K562 (cell line): ENCODE measurements at regions not wholly inside any gene's neighbourhood (a gene's known extent, or its start where the extent isn't known, plus 50 kb on each side); places are given as distances from the start of the nearest gene placed in this dataset.

Experiments
- HSF4 ChIP-seq: fragments of 250-450 bp; sonication (Bioruptor Pico); IDR thresholded peaks from 2 replicates; pipeline ENCODE4 v2.1.2; 2022; ENCODE audit warnings: mild to moderate bottlenecking, moderate library complexity, borderline replicate concordance
- SRSF1 ChIP-seq: fragments of 200-400 bp; formaldehyde crosslinking; IDR thresholded peaks from 2 replicates; pipeline ENCODE4 v1.6.1; 2017; ENCODE audit warnings: mild to moderate bottlenecking, low read depth, low read length, moderate library complexity
- ZNF263 ChIP-seq: sonication (generic); formaldehyde crosslinking; IDR thresholded peaks from 2 replicates; pipeline ENCODE4 v1.8.0; 2022; ENCODE audit warnings: mild to moderate bottlenecking, missing genetic modification reagents, borderline replicate concordance
- ZNF717 ChIP-seq: fragments of 250-450 bp; sonication (Bioruptor Pico); IDR thresholded peaks from 2 replicates; pipeline ENCODE4 v1.5.0; 2021
- TF ChIP-seq, protein P1 (sequence below): sonication (generic); formaldehyde crosslinking; IDR thresholded peaks from 2 replicates; pipeline ENCODE4 v1.8.1; 2023; ENCODE audit warnings: mild to moderate bottlenecking, missing genetic modification reagents, moderate library complexity
- TF ChIP-seq, protein P2 (sequence below): fragments of 200-600 bp; sonication (generic); IDR thresholded peaks from one replicate; pipeline ENCODE4 v1.6.1; 2012; ENCODE audit warnings: mild to moderate bottlenecking, low read depth, low read length, inconsistent platforms

DNA sequence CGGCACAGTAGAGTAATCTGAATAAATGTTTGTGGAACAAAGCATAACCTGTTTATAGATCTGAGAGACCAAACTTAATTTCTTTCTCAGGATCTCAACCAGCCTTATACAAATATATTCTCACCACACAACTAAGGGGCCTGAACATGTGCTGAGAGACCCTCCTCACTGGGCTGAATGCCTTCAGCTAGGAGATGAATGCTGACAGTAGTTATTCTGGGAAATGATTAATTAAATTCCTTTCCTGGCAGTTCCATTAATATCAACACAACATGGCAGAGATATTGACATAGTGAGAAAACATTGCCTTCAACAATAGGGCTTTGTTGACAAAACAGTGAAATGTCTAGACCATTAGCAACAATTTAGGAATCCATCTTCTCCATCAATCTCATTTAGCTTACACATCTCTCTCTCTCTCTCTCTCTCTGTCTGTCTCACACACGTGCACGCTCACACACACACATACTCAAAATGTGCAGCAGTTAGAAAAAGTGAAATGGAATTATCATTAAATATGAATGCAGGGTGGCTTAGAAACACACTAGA, 780.8 kb upstream of the CDH8 start (continued):
- TF ChIP-seq HSF4: no peak
- TF ChIP-seq ZNF717 (CRISPR knock-in tag): no peak
- TF ChIP-seq, protein P1, sequence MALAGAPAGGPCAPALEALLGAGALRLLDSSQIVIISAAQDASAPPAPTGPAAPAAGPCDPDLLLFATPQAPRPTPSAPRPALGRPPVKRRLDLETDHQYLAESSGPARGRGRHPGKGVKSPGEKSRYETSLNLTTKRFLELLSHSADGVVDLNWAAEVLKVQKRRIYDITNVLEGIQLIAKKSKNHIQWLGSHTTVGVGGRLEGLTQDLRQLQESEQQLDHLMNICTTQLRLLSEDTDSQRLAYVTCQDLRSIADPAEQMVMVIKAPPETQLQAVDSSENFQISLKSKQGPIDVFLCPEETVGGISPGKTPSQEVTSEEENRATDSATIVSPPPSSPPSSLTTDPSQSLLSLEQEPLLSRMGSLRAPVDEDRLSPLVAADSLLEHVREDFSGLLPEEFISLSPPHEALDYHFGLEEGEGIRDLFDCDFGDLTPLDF (CRISPR knock-in tag): no peak
- TF ChIP-seq, protein P2, sequence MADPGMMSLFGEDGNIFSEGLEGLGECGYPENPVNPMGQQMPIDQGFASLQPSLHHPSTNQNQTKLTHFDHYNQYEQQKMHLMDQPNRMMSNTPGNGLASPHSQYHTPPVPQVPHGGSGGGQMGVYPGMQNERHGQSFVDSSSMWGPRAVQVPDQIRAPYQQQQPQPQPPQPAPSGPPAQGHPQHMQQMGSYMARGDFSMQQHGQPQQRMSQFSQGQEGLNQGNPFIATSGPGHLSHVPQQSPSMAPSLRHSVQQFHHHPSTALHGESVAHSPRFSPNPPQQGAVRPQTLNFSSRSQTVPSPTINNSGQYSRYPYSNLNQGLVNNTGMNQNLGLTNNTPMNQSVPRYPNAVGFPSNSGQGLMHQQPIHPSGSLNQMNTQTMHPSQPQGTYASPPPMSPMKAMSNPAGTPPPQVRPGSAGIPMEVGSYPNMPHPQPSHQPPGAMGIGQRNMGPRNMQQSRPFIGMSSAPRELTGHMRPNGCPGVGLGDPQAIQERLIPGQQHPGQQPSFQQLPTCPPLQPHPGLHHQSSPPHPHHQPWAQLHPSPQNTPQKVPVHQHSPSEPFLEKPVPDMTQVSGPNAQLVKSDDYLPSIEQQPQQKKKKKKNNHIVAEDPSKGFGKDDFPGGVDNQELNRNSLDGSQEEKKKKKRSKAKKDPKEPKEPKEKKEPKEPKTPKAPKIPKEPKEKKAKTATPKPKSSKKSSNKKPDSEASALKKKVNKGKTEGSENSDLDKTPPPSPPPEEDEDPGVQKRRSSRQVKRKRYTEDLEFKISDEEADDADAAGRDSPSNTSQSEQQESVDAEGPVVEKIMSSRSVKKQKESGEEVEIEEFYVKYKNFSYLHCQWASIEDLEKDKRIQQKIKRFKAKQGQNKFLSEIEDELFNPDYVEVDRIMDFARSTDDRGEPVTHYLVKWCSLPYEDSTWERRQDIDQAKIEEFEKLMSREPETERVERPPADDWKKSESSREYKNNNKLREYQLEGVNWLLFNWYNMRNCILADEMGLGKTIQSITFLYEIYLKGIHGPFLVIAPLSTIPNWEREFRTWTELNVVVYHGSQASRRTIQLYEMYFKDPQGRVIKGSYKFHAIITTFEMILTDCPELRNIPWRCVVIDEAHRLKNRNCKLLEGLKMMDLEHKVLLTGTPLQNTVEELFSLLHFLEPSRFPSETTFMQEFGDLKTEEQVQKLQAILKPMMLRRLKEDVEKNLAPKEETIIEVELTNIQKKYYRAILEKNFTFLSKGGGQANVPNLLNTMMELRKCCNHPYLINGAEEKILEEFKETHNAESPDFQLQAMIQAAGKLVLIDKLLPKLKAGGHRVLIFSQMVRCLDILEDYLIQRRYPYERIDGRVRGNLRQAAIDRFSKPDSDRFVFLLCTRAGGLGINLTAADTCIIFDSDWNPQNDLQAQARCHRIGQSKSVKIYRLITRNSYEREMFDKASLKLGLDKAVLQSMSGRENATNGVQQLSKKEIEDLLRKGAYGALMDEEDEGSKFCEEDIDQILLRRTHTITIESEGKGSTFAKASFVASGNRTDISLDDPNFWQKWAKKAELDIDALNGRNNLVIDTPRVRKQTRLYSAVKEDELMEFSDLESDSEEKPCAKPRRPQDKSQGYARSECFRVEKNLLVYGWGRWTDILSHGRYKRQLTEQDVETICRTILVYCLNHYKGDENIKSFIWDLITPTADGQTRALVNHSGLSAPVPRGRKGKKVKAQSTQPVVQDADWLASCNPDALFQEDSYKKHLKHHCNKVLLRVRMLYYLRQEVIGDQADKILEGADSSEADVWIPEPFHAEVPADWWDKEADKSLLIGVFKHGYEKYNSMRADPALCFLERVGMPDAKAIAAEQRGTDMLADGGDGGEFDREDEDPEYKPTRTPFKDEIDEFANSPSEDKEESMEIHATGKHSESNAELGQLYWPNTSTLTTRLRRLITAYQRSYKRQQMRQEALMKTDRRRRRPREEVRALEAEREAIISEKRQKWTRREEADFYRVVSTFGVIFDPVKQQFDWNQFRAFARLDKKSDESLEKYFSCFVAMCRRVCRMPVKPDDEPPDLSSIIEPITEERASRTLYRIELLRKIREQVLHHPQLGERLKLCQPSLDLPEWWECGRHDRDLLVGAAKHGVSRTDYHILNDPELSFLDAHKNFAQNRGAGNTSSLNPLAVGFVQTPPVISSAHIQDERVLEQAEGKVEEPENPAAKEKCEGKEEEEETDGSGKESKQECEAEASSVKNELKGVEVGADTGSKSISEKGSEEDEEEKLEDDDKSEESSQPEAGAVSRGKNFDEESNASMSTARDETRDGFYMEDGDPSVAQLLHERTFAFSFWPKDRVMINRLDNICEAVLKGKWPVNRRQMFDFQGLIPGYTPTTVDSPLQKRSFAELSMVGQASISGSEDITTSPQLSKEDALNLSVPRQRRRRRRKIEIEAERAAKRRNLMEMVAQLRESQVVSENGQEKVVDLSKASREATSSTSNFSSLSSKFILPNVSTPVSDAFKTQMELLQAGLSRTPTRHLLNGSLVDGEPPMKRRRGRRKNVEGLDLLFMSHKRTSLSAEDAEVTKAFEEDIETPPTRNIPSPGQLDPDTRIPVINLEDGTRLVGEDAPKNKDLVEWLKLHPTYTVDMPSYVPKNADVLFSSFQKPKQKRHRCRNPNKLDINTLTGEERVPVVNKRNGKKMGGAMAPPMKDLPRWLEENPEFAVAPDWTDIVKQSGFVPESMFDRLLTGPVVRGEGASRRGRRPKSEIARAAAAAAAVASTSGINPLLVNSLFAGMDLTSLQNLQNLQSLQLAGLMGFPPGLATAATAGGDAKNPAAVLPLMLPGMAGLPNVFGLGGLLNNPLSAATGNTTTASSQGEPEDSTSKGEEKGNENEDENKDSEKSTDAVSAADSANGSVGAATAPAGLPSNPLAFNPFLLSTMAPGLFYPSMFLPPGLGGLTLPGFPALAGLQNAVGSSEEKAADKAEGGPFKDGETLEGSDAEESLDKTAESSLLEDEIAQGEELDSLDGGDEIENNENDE: no peak
- no peak for TF ChIP-seq SRSF1
- no peak for TF ChIP-seq ZNF263
